ENCODE measurements at regions not wholly inside any gene's neighbourhood (a gene's known extent, or its start where the extent isn't known, plus 50 kb on each side); places are given as distances from the start of the nearest gene placed in this dataset.
"Not testable (repeated sequence)": the region's sequence is repeated elsewhere in the genome, so short reads cannot be mapped to it uniquely, and the experiment has no call there.

DNA sequence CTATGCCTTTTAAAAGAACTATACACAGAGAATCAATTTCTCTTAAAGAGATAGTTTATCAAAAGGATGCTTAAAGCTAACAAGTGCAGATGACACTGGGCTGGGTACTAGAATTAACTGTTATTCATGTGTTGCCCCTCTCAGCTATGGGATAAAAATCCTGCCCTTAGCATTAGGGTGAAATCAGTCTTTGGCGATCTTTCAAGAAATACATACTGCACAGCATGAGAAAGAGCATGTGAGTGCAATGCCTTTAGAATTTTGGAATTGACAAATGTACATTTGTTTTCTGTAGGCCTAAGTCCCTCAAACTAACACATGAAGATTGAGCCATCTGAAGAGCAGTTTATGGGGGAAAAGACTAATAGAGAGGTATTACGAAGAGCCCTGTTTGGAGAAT is 115.4 kb downstream of the ZFP64 start:
- Histone ChIP-seq H3K4me1 (ENCODE audit: control insufficient read depth, insufficient read depth, low read length) (no peaks in the 10 kb centered on the region), H3K9ac (ENCODE audit: low read length) (no peak overlapping the region), H3K36me3 (ENCODE audit: control insufficient read depth, insufficient read depth, low read length) (no peaks in the 10 kb centered on the region), H3K27me3 (ENCODE audit: control insufficient read depth, insufficient read depth, low read length) (no peaks in the 10 kb centered on the region), H3K27ac (ENCODE audit: low read depth, low read length) (no peak overlapping the region), H3K4me3 (ENCODE audit: low read length) (no peak overlapping the region)

GRCh38 chr20:52075400-52075799 is 116.2 kb downstream of the ZFP64 start:
- H3K27ac ChIP-seq (ENCODE audit: low read depth, low read length): no peak overlapping the region
- no peaks in the 10 kb centered on the region for H3K27me3 ChIP-seq (ENCODE audit: control insufficient read depth, insufficient read depth, low read length)
- no peak overlapping the region for H3K9ac ChIP-seq (ENCODE audit: low read length)
- no peaks in the 10 kb centered on the region for H3K4me1 ChIP-seq (ENCODE audit: control insufficient read depth, insufficient read depth, low read length)
- H3K36me3 ChIP-seq (ENCODE audit: control insufficient read depth, insufficient read depth, low read length): no peaks in the 10 kb centered on the region
- no peak overlapping the region for H3K4me3 ChIP-seq (ENCODE audit: low read length)

DNA sequence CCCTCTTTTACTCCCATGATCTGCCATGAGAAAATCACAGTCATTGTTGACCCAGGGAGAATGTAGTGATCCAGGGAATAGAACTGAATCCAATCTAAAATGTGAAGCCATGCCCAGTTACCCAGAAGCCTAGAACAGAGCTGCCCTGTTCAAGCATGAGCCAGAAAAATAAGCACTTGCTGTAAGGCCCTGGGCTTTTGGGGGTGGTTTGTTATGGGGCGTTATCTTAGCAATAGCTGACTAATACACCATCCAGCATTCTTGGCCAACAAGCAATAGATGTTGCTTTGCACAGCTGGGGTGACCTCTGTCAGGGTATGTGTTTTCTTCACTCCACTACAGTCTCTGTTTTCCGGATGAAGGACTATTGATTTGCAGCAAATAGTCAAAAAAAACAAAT is 120.4 kb downstream of the ZFP64 start:
- no peaks in the 10 kb centered on the region for H3K4me1 ChIP-seq (ENCODE audit: control insufficient read depth, insufficient read depth, low read length)
- no peaks in the 10 kb centered on the region for H3K27me3 ChIP-seq (ENCODE audit: control insufficient read depth, insufficient read depth, low read length)
- no peak overlapping the region for H3K4me3 ChIP-seq (ENCODE audit: low read length)
- no peak overlapping the region for H3K27ac ChIP-seq (ENCODE audit: low read depth, low read length)
- no peaks in the 10 kb centered on the region for H3K36me3 ChIP-seq (ENCODE audit: control insufficient read depth, insufficient read depth, low read length)
- no peak overlapping the region for H3K9ac ChIP-seq (ENCODE audit: low read length)

GRCh38 chr20:52064931-52065330 is 126.6 kb downstream of the ZFP64 start:
- H3K27me3 ChIP-seq (ENCODE audit: control insufficient read depth, insufficient read depth, low read length): no peaks in the 10 kb centered on the region
- no peak overlapping the region for H3K9ac ChIP-seq (ENCODE audit: low read length)
- no peaks in the 10 kb centered on the region for H3K4me1 ChIP-seq (ENCODE audit: control insufficient read depth, insufficient read depth, low read length)
- H3K27ac ChIP-seq (ENCODE audit: low read depth, low read length): no peak overlapping the region
- no peak overlapping the region for H3K4me3 ChIP-seq (ENCODE audit: low read length)
- H3K36me3 ChIP-seq (ENCODE audit: control insufficient read depth, insufficient read depth, low read length): no peaks in the 10 kb centered on the region

- Histone ChIP-seq H3K4me3 (ENCODE audit: low read length) (no peak overlapping the region), H3K4me1 (ENCODE audit: control insufficient read depth, insufficient read depth, low read length) (no peaks in the 10 kb centered on the region), H3K9ac (ENCODE audit: low read length) (no peak overlapping the region), H3K36me3 (ENCODE audit: control insufficient read depth, insufficient read depth, low read length) (no peaks in the 10 kb centered on the region), H3K27me3 (ENCODE audit: control insufficient read depth, insufficient read depth, low read length) (no peaks in the 10 kb centered on the region), H3K27ac (ENCODE audit: low read depth, low read length) (no peak overlapping the region)
These were observed 128.9 kb downstream of the ZFP64 start for GRCh38 chr20:52062452-52063209.

GRCh38 chr20:52060794-52061714 is 130.5 kb downstream of the ZFP64 start:
- H3K4me3 ChIP-seq (ENCODE audit: low read length): no peak overlapping the region
- H3K9ac ChIP-seq (ENCODE audit: low read length): no peak overlapping the region
- no peaks in the 10 kb centered on the region for H3K36me3 ChIP-seq (ENCODE audit: control insufficient read depth, insufficient read depth, low read length)
- no peaks in the 10 kb centered on the region for H3K27me3 ChIP-seq (ENCODE audit: control insufficient read depth, insufficient read depth, low read length)
- no peak overlapping the region for H3K27ac ChIP-seq (ENCODE audit: low read depth, low read length)
- H3K4me1 ChIP-seq (ENCODE audit: control insufficient read depth, insufficient read depth, low read length): no peaks in the 10 kb centered on the region

DNA sequence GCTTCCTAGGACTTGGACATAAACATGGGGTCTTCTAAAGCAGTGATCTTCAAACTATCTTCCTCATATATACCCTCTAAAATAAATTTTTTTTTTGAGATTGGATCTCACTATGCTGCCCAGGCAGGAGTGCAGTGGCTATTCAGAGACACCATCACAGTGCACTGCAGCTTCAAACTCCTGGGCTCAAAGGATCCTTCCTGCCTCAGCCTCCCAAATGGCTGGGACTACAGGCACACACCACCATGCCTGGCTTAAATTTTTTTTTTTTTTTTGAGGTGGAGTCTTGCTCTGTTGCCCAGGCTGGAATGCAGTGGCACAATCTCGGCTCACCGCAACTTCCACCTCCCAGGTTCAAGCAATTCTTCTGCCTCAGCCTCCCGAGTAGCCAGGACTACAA is 134.4 kb downstream of the ZFP64 start:
- not testable (repeated sequence) for H3K27me3 ChIP-seq (ENCODE audit: control insufficient read depth, insufficient read depth, low read length)

DNA sequence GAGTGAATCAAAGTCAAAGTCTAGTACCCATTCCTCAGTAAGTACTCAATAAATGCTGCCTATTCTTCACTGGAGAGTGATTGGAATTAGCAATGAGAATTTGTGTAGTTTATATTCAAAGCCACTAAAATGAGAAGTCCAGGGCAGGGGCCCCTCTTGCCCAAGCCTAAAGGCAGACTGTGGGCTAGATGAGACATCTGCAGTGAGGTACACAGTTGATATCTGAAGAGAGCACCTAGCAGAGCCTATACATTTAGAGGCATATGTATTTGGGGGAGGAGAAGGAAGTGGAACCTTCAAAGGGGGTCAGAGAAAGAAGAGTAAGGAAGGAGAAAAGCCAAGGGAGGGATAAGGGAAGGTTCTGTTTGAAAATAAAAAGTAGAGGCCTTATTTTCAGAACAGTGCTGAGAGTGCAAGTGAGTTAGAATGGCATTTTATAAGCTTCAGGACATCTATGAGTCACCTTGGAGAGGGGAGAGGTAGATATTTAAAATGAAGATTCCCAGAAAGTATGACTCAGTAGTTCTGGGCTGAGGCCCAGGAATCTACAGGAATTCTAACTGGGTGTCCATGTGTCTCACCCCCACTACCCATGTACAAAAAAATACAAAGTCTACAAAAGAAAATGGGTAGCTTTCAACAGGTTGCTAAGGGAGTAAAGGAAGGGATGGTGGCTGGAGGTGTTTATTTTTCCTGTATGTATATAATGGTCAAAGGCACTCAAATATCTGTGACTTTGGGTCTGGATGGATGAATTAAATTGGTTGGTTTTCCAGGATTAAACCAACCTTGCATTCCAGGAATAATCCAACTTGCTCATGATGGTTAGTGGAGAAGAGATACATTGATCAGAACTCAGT is 135.1 kb downstream of the ZFP64 start:
- Histone ChIP-seq H3K27ac (ENCODE audit: low read depth, low read length) (no peak overlapping the region), H3K27me3 (ENCODE audit: control insufficient read depth, insufficient read depth, low read length) (no peaks in the 10 kb centered on the region), H3K36me3 (ENCODE audit: control insufficient read depth, insufficient read depth, low read length) (no peaks in the 10 kb centered on the region), H3K4me3 (ENCODE audit: low read length) (no peak overlapping the region), H3K4me1 (ENCODE audit: control insufficient read depth, insufficient read depth, low read length) (no peaks in the 10 kb centered on the region), H3K9ac (ENCODE audit: low read length) (no peak overlapping the region)

More for the DNA sequence above, 134.4 kb downstream of the ZFP64 start:
- not testable (repeated sequence) for H3K4me3 ChIP-seq (ENCODE audit: low read length); H3K36me3 ChIP-seq (ENCODE audit: control insufficient read depth, insufficient read depth, low read length); H3K4me1 ChIP-seq (ENCODE audit: control insufficient read depth, insufficient read depth, low read length); H3K9ac ChIP-seq (ENCODE audit: low read length); H3K27ac ChIP-seq (ENCODE audit: low read depth, low read length)

DNA sequence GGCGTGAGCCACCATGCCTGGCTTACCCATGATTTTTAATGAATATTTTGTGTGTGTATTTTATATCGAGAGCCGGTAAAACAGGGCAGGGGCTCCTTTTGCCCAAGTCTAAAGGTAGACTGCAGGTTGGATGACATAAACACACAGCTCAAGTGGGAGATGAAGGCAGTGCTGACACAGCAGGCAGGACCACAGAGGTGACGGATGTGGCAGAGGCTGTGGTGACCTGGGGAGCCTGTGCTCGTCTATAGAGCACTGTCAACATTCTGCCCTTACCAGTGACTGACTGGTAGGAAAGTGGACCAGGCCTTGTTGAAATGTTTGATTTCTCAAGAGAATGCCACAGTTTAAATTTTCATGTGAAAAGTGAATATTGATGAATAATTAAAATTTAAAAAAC is 137.5 kb downstream of the ZFP64 start:
- H3K27me3 ChIP-seq (ENCODE audit: control insufficient read depth, insufficient read depth, low read length): no peaks in the 10 kb centered on the region
- H3K4me3 ChIP-seq (ENCODE audit: low read length): no peak overlapping the region
- no peaks in the 10 kb centered on the region for H3K4me1 ChIP-seq (ENCODE audit: control insufficient read depth, insufficient read depth, low read length)
- H3K9ac ChIP-seq (ENCODE audit: low read length): no peak overlapping the region
- no peak overlapping the region for H3K27ac ChIP-seq (ENCODE audit: low read depth, low read length)
- no peaks in the 10 kb centered on the region for H3K36me3 ChIP-seq (ENCODE audit: control insufficient read depth, insufficient read depth, low read length)

GRCh38 chr20:52049001-52049731 is 142.4 kb downstream of the ZFP64 start:
- Histone ChIP-seq H3K9ac (ENCODE audit: low read length) (no peak overlapping the region), H3K36me3 (ENCODE audit: control insufficient read depth, insufficient read depth, low read length) (no peaks in the 10 kb centered on the region), H3K27me3 (ENCODE audit: control insufficient read depth, insufficient read depth, low read length) (no peaks in the 10 kb centered on the region), H3K4me3 (ENCODE audit: low read length) (no peak overlapping the region), H3K4me1 (ENCODE audit: control insufficient read depth, insufficient read depth, low read length) (no peaks in the 10 kb centered on the region), H3K27ac (ENCODE audit: low read depth, low read length) (no peak overlapping the region)

DNA sequence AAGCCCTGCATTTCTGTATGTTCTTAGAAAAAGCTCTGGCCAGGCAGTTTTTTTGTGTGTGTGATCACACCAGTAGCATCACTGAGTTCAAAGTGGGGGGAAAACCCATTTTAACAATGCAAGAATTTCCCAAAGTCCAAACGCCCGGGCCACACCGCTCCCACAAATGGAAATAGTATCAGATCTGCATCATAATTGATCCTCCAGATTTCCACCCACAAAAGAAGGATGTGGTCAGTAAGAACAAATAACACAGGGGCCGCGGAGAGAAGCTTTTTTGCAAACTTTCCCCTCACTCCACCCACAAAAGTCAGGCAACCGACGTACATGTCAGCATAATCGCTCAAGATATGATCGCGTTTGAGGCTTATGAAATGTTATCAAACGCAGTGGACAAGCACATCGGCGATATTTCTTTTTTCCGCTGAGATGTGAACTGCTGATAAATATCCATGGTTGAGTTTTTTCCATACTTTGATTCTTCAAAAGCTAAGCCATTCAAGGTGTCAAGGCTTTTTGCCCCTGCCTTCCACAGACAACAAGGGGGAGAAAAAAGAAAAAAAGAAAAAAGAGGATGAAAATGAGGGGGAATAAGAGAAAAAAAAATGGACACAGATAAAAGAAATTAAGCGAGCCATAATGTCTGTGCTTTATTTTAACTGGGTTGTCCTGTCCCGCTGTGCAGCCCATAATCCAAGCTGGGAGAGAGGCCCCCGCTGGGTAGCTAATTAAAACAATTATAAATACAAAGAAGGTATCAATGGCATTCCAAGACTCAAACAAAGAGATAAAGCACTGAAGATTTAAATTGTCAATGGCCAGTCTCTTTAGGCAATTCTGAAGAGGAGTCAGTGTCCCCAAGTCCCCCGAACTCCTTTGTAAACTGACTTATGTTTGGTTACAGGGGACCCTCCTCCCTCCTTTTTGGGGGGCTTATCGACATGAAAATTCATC is 143.5 kb downstream of the ZFP64 start:
- no peaks in the 10 kb centered on the region for H3K36me3 ChIP-seq (ENCODE audit: control insufficient read depth, insufficient read depth, low read length)
- H3K27me3 ChIP-seq (ENCODE audit: control insufficient read depth, insufficient read depth, low read length): no peaks in the 10 kb centered on the region
- H3K4me3 ChIP-seq (ENCODE audit: low read length): no peak overlapping the region
- H3K4me1 ChIP-seq (ENCODE audit: control insufficient read depth, insufficient read depth, low read length): no peaks in the 10 kb centered on the region
- H3K27ac ChIP-seq (ENCODE audit: low read depth, low read length): no peak overlapping the region
- no peak overlapping the region for H3K9ac ChIP-seq (ENCODE audit: low read length)
